ENCODE measurements at regions not wholly inside any gene's neighbourhood (a gene's known extent, or its start where the extent isn't known, plus 50 kb on each side); places are given as distances from the start of the nearest gene placed in this dataset.
"Not testable (repeated sequence)": the region's sequence is repeated elsewhere in the genome, so short reads cannot be mapped to it uniquely, and the experiment has no call there.

DNA sequence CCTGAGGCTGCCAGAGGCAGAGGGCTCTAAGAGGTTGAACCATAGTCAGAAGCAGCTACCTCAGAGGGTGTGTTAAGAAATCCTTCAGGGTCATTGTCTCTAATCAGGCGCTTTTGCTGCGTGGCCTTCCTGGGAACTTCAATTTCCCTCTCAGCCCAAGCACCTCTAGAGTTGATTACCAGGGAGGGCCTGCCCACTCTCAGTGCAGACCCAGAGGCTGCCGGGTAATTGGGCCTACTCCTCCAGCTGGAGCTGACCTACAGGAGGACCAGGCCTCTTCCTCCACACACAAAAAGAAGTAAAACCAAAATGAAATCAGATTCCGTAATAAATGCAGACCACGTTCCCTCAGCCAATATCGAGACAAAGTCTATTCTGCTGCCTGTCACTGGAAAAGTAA, 305.0 kb upstream of the CCL2 start:
- Histone ChIP-seq H3K4me3 (ENCODE audit: low read depth, low read length) (no peak overlapping the region), H3K36me3 (ENCODE audit: control insufficient read depth, insufficient read depth, low read length) (no peaks in the 10 kb centered on the region), H3K27me3 (ENCODE audit: control insufficient read depth, insufficient read depth, low read length) (no peaks in the 10 kb centered on the region)
- no peak for DNase-seq (ENCODE audit: low read depth)
- CTCF ChIA-PET, result no interaction called here
- POLR2A ChIA-PET, result no interaction called here
- TF ChIP-seq, protein P1, sequence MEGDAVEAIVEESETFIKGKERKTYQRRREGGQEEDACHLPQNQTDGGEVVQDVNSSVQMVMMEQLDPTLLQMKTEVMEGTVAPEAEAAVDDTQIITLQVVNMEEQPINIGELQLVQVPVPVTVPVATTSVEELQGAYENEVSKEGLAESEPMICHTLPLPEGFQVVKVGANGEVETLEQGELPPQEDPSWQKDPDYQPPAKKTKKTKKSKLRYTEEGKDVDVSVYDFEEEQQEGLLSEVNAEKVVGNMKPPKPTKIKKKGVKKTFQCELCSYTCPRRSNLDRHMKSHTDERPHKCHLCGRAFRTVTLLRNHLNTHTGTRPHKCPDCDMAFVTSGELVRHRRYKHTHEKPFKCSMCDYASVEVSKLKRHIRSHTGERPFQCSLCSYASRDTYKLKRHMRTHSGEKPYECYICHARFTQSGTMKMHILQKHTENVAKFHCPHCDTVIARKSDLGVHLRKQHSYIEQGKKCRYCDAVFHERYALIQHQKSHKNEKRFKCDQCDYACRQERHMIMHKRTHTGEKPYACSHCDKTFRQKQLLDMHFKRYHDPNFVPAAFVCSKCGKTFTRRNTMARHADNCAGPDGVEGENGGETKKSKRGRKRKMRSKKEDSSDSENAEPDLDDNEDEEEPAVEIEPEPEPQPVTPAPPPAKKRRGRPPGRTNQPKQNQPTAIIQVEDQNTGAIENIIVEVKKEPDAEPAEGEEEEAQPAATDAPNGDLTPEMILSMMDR (IDR thresholded peaks at IDR 0.05; ENCODE audit: insufficient read depth, low read depth, low read length), result no peak

DNA sequence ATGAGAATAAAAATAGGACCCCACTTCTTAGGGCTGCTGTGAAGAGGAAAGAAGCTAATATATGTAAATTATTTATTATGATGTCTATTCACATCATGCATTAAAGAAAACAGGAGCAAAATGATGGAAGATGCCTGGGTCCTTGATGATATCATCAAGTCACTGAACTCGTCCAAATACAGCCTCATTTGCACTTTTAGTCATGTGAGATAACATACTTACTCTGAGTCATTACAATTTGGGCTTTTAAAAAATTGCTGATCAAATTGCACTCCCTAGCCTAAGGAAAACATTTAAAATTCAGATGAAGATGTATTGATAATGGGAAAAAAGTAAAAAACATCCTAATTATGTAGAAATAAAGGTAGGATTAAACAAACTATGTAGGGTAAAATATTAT, 302.7 kb upstream of the CCL2 start:
- ChIA-PET CTCF (no interaction called here), POLR2A (no interaction called here)
- no peaks in the 10 kb centered on the region for H3K36me3 ChIP-seq (ENCODE audit: control insufficient read depth, insufficient read depth, low read length)
- no peaks in the 10 kb centered on the region for H3K27me3 ChIP-seq (ENCODE audit: control insufficient read depth, insufficient read depth, low read length)
- DNase-seq (ENCODE audit: low read depth), result no peak
- TF ChIP-seq, protein P1 (IDR thresholded peaks at IDR 0.05; ENCODE audit: insufficient read depth, low read depth, low read length), result no peak
- H3K4me3 ChIP-seq (ENCODE audit: low read depth, low read length), result no peak overlapping the region

DNA sequence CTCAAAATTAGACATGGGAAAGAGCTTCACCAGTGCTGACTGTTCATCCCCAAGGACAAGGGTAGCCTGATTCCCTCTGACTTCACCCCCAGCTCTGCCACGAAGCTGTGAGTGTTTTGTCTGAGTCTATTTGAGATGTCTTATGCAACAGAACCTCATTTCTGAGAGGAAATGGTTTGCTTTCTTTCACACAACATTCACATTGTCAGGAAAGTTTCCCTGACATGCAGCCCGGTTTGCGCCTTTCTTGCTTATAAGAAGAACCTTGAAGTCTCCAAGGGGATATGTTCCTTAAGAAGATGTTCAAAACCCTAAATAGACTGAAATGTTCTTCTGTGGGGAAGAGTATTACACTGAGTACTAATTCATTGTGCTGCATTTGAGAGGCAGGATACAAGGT, 300.5 kb upstream of the CCL2 start:
- Histone ChIP-seq H3K4me3 (ENCODE audit: low read depth, low read length) (no peak overlapping the region), H3K36me3 (ENCODE audit: control insufficient read depth, insufficient read depth, low read length) (no peaks in the 10 kb centered on the region), H3K27me3 (ENCODE audit: control insufficient read depth, insufficient read depth, low read length) (no peaks in the 10 kb centered on the region)
- ChIA-PET POLR2A (no interaction called here), CTCF (interaction anchor here (0.8 to 1.4 kb wide), 2 partner anchors 11 to 175 kb away, joined by 3 read pairs; no protein-coding TSS in a partner anchor)
- TF ChIP-seq, protein P1 (IDR thresholded peaks at IDR 0.05; ENCODE audit: insufficient read depth, low read depth, low read length), result no peak
- no peak for DNase-seq (ENCODE audit: low read depth)

DNA sequence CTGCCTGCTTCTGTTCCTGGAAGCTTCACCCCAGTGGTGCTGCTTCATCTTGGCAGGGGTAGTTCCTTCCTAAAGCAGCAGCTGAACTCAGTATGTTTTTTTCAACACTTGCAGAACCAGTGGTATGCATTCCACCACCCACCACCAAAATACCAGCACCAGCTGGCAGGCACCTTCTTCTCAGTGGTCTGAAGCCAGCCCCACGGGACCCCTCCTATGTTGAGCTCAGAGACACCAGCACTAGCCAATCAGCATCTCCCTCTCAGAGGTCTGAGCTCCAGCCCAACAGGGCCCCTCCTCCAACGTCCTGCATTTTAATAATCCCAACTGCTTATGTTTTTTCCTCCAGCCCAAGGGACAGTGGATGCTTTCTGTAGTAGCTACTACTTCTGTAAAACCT, 299.6 kb upstream of the CCL2 start:
- CTCF ChIA-PET, result interaction anchor here (1.4 kb wide), 1 partner anchor 12 kb away, joined by 3 read pairs; no protein-coding TSS in a partner anchor
- DNase-seq (ENCODE audit: low read depth), result no peak
- TF ChIP-seq, protein P1 (IDR thresholded peaks at IDR 0.05; ENCODE audit: insufficient read depth, low read depth, low read length), result no peak
- Histone ChIP-seq H3K4me3 (ENCODE audit: low read depth, low read length) (no peak overlapping the region), H3K36me3 (ENCODE audit: control insufficient read depth, insufficient read depth, low read length) (no peaks in the 10 kb centered on the region), H3K27me3 (ENCODE audit: control insufficient read depth, insufficient read depth, low read length) (no peaks in the 10 kb centered on the region)
- POLR2A ChIA-PET, result no interaction called here

DNA sequence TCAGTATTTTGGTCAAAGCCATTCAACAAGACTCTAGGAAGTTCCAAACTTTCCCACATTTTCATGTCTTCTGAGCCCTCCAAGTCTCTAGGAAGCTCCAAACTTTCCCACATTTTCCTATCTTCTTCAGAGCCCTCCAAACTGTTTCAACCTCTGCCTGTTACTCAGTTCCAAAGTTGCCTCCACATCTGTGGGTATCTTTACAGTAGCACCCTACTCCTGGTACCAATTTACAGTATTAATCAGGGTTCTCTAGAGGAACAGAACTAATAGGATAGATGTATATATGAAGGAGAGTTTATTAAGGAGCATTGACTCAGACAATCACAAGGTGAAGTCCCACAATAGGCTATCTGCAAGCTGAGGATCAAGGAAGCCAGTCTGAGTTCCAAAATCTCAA, 296.0 kb upstream of the CCL2 start:
- H3K36me3 ChIP-seq (ENCODE audit: control insufficient read depth, insufficient read depth, low read length); H3K4me3 ChIP-seq (ENCODE audit: low read depth, low read length); POLR2A ChIA-PET; DNase-seq (ENCODE audit: low read depth); H3K27me3 ChIP-seq (ENCODE audit: control insufficient read depth, insufficient read depth, low read length); CTCF ChIA-PET: not testable (repeated sequence)

DNA sequence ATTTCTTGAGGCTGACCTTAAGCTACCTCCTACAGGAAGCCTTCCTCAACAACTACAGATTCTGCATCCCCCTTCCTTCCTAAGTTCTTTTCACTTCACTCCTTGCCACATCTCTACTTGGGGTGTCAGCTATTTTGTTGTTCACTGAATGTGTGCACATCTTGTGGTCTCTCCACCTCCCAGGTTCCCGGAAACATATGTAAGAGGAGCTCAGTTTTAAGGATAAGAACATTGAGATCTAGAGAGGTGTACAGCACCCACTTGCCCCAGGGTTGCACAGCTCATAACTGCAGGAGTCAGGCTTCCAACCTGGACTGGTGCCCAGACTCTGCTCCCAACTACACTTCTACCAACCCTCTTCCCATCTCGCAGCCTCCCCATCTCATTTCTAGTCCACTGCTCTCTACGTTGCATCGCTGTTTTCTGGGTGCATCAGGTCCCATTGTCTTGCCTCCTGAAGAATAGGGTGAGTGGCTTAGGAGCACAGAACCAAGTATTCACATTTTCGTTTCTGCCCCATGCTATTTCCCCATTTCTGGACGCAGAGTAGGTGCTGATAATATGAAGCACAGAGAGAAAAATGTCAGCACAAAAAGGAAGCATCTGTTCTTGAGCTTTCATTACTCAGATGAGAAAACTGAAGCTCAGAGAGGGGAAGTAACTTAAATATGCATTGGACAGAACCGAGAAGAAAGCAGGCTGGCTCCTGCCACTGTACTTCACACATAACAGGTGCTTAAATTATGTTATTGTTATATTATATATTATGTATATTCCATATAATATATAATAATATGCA, 292.0 kb upstream of the CCL2 start:
- TF ChIP-seq, protein P1 (IDR thresholded peaks at IDR 0.05; ENCODE audit: insufficient read depth, low read depth, low read length), result no peak
- DNase-seq (ENCODE audit: low read depth), result no peak
- ChIA-PET CTCF (no interaction called here), POLR2A (no interaction called here)
- H3K27me3 ChIP-seq (ENCODE audit: control insufficient read depth, insufficient read depth, low read length), result no peaks in the 10 kb centered on the region
- no peak overlapping the region for H3K4me3 ChIP-seq (ENCODE audit: low read depth, low read length)
- no peaks in the 10 kb centered on the region for H3K36me3 ChIP-seq (ENCODE audit: control insufficient read depth, insufficient read depth, low read length)
